ENCODE measurements at regions not wholly inside any gene's neighbourhood (a gene's known extent, or its start where the extent isn't known, plus 50 kb on each side); places are given as distances from the start of the nearest gene placed in this dataset.

GRCh38 chr15:97861529-97862260 lies 98.8 kb upstream of the ARRDC4 start:
- dilution Hi-C loops (cut with MboI; ENCODE audit: extremely low pct_ligation_motif_present, low sequenced_read_pairs), result no loop called here
- no peak overlapping the region for H3K4me3 ChIP-seq (ENCODE audit: control insufficient read depth in 2 of 3, extremely low read depth in 1 of 3, insufficient read depth in 2 of 3, low read depth in 1 of 3, low read length in 3 of 3)
- H3K9ac ChIP-seq (ENCODE audit: control insufficient read depth, extremely low read depth, insufficient read depth, low read length), result no peak overlapping the region
- no peak overlapping the region for H2AFZ ChIP-seq (ENCODE audit: control insufficient read depth, low read length)
- DNase-seq (ENCODE audit: low read depth, low spot score) (no peak), FAIRE-seq (no peak)
- H3K27ac ChIP-seq (ENCODE audit: control insufficient read depth, insufficient read depth, low read length), result no peak overlapping the region
- H4K20me1 ChIP-seq (ENCODE audit: control insufficient read depth, extremely low read depth, insufficient read depth, low read length), result no peaks in the 10 kb centered on the region
- no peak for TF ChIP-seq EZH2 (IDR thresholded peaks at IDR 0.05; ENCODE audit: low read length)
- no peaks in the 10 kb centered on the region for H3K4me1 ChIP-seq (ENCODE audit: control insufficient read depth, extremely low read depth, insufficient read depth, low read length)
- no peaks in the 10 kb centered on the region for H3K36me3 ChIP-seq (ENCODE audit: control insufficient read depth in 2 of 2, extremely low read depth in 1 of 2, insufficient read depth in 2 of 2, low read length in 2 of 2)
- no peaks in the 10 kb centered on the region for H3K9me1 ChIP-seq (ENCODE audit: control insufficient read depth, extremely low read depth, insufficient read depth, low read length)
- no peak overlapping the region for H3K4me2 ChIP-seq (ENCODE audit: control insufficient read depth, extremely low read depth, insufficient read depth, low read depth, low read length)
- H3K79me2 ChIP-seq (ENCODE audit: control insufficient read depth, insufficient read depth, low read length), result no peaks in the 10 kb centered on the region
- no peaks in the 10 kb centered on the region for H3K27me3 ChIP-seq (ENCODE audit: control insufficient read depth, extremely low read depth, insufficient read depth, low read length)
- no peaks in the 10 kb centered on the region for H3K9me3 ChIP-seq (ENCODE audit: control insufficient read depth, low read depth, low read length)

- Histone ChIP-seq H2AFZ (ENCODE audit: control insufficient read depth, low read length) (no peak overlapping the region), H3K79me2 (ENCODE audit: control insufficient read depth, insufficient read depth, low read length) (no peaks in the 10 kb centered on the region), H3K9me3 (ENCODE audit: control insufficient read depth, low read depth, low read length) (no peaks in the 10 kb centered on the region), H3K4me2 (ENCODE audit: control insufficient read depth, extremely low read depth, insufficient read depth, low read depth, low read length) (no peak overlapping the region), H3K9ac (ENCODE audit: control insufficient read depth, extremely low read depth, insufficient read depth, low read length) (no peak overlapping the region), H3K27me3 (ENCODE audit: control insufficient read depth, extremely low read depth, insufficient read depth, low read length) (no peaks in the 10 kb centered on the region), H4K20me1 (ENCODE audit: control insufficient read depth, extremely low read depth, insufficient read depth, low read length) (no peaks in the 10 kb centered on the region), H3K36me3 (ENCODE audit: control insufficient read depth in 2 of 2, extremely low read depth in 1 of 2, insufficient read depth in 2 of 2, low read length in 2 of 2) (no peaks in the 10 kb centered on the region), H3K4me3 (ENCODE audit: control insufficient read depth in 2 of 3, extremely low read depth in 1 of 3, insufficient read depth in 2 of 3, low read depth in 1 of 3, low read length in 3 of 3) (no peak overlapping the region), H3K9me1 (ENCODE audit: control insufficient read depth, extremely low read depth, insufficient read depth, low read length) (no peaks in the 10 kb centered on the region), H3K27ac (ENCODE audit: control insufficient read depth, insufficient read depth, low read length) (no peak overlapping the region), H3K4me1 (ENCODE audit: control insufficient read depth, extremely low read depth, insufficient read depth, low read length) (no peaks in the 10 kb centered on the region)
- no peak for FAIRE-seq
- no peak for TF ChIP-seq CTCF (optimal IDR thresholded peaks at IDR 0.05 in 1 of 3, IDR thresholded peaks at IDR 0.05 in 1 of 3, conservative IDR thresholded peaks at IDR 0.05 in 1 of 3; ENCODE audit: extremely low read depth in 1 of 3, insufficient read depth in 2 of 3, low read length in 3 of 3)
- TF ChIP-seq EZH2 (IDR thresholded peaks at IDR 0.05; ENCODE audit: low read length), result no peak
- dilution Hi-C loops (cut with MboI; ENCODE audit: extremely low pct_ligation_motif_present, low sequenced_read_pairs), result no loop called here
- DNase-seq (ENCODE audit: low read depth, low spot score), result no peak
These were observed 93.5 kb upstream of the ARRDC4 start for GRCh38 chr15:97866959-97867358.

- Histone ChIP-seq H3K9ac (ENCODE audit: control insufficient read depth, extremely low read depth, insufficient read depth, low read length) (no peak overlapping the region), H3K4me1 (ENCODE audit: control insufficient read depth, extremely low read depth, insufficient read depth, low read length) (no peaks in the 10 kb centered on the region), H3K27ac (ENCODE audit: control insufficient read depth, insufficient read depth, low read length) (no peak overlapping the region), H3K4me3 (ENCODE audit: control insufficient read depth in 2 of 3, extremely low read depth in 1 of 3, insufficient read depth in 2 of 3, low read depth in 1 of 3, low read length in 3 of 3) (no peak overlapping the region), H3K36me3 (ENCODE audit: control insufficient read depth in 2 of 2, extremely low read depth in 1 of 2, insufficient read depth in 2 of 2, low read length in 2 of 2) (no peaks in the 10 kb centered on the region), H3K27me3 (ENCODE audit: control insufficient read depth, extremely low read depth, insufficient read depth, low read length) (no peaks in the 10 kb centered on the region), H3K4me2 (ENCODE audit: control insufficient read depth, extremely low read depth, insufficient read depth, low read depth, low read length) (no peak overlapping the region), H3K79me2 (ENCODE audit: control insufficient read depth, insufficient read depth, low read length) (no peaks in the 10 kb centered on the region), H3K9me3 (ENCODE audit: control insufficient read depth, low read depth, low read length) (no peaks in the 10 kb centered on the region), H2AFZ (ENCODE audit: control insufficient read depth, low read length) (no peak overlapping the region), H4K20me1 (ENCODE audit: control insufficient read depth, extremely low read depth, insufficient read depth, low read length) (no peaks in the 10 kb centered on the region), H3K9me1 (ENCODE audit: control insufficient read depth, extremely low read depth, insufficient read depth, low read length) (no peaks in the 10 kb centered on the region)
- TF ChIP-seq EZH2 (IDR thresholded peaks at IDR 0.05; ENCODE audit: low read length), result no peak
- no peak for TF ChIP-seq CTCF (optimal IDR thresholded peaks at IDR 0.05 in 1 of 3, IDR thresholded peaks at IDR 0.05 in 1 of 3, conservative IDR thresholded peaks at IDR 0.05 in 1 of 3; ENCODE audit: extremely low read depth in 1 of 3, insufficient read depth in 2 of 3, low read length in 3 of 3)
- dilution Hi-C loops (cut with MboI; ENCODE audit: extremely low pct_ligation_motif_present, low sequenced_read_pairs), result no loop called here
- no peak for FAIRE-seq
- no peak for DNase-seq (ENCODE audit: low read depth, low spot score)
These were observed 92.6 kb upstream of the ARRDC4 start for GRCh38 chr15:97867870-97868269.
